ENCODE measurements at regions not wholly inside any gene's neighbourhood (a gene's known extent, or its start where the extent isn't known, plus 50 kb on each side); places are given as distances from the start of the nearest gene placed in this dataset.
"Not testable (repeated sequence)": the region's sequence is repeated elsewhere in the genome, so short reads cannot be mapped to it uniquely, and the experiment has no call there.

DNA sequence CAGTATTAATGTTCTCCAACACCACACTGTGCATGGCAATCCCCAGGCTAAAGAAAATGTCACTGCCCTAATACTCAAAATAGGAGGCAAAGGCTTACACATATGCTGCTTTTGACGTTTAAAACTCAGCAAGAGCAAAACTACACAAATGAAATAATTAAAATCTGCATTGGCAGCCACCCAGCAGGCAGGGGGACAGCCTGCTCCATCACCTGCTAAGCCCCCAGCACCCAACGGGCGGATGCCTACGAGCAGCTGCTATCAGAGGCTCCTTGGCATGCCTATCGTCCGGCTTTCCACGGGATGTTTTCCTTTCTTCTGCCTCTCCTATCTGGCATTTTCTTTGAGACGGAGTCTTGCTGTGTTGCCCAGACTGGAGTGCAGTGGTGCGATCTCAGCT is 337.5 kb downstream of the SOX9 start:
- DNase-seq: no peak

DNA sequence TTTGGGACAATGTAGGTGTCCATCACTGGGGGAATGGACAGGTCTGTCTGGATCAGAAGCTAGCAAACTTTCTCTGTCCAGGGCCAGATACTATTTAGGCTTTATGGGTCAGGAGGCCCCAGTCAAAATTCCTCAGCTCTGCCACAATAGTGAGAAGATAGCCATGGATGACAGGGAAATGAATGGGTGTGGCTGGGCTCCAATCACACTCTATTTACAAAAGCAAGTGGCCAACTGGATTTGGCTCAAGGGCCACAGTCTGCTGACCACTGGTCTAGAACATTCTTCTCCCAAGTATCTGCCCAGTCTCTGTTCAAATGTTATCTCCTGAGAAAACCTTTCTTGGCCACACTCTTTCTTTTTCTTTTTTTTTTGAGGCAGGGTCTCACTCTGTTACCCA is 339.9 kb downstream of the SOX9 start:
- no peak for DNase-seq

GRCh38 chr17:72461757-72462156 is 340.9 kb downstream of the SOX9 start:
- no peak for DNase-seq

DNA sequence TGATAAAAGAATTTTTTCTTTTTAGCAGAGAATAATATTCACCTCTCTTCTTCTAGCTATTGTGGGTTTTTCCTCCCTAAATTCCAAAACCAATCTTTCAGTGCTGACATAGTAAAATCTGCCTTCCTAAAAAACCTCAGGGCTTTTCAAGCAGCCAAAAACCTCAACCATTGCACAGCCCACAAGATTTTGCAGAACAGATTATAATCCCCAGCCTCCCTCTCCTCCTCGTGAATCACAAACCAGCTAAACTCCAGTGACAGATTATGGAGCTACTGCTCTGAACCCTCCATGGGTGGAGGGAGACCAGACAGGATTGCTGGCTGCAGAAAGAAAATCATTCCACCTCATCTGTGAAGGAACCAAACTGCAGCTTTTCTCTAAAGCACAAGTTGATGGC is 341.6 kb downstream of the SOX9 start:
- DNase-seq: no peak

DNA sequence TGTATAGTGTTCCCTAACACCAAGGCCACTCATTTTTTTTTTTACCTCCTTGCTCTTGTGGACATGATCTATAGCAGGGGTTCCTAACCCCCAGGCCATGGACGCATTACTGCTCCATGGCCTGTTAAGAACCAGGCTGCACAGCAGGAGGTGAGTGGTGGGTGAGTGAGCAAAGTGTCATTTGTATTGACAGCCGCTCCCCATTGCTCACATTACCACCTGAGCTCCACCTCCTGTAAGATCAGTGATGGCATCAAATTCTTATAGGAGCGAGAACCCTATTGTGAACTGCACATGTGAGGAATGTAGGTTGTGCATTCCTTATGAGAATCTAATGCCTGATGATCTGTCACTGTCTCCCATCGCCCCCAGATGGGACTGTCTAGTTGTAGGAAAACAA is 342.0 kb downstream of the SOX9 start:
- no peak for DNase-seq

GRCh38 chr17:72463287-72464102 is 342.7 kb downstream of the SOX9 start:
- no peak for DNase-seq

DNA sequence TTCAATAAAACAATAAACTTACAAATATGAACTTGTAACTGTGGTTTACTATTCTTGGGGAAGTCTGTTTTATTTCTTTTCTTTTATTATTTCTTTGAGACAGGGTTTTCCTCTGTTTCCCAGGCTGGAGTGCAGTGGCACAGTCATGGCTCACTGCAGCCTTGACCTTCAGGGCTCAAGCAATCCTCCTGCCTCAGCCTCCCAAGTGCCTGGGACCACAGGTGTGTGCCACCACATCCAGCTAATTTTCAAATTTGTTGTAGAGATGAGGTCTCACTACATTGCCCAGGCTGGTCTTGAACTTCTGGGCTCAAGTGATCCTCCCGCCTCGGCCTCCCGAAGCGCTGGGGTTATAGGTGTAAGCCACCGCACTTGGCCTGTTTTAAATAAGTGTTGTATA is 343.4 kb downstream of the SOX9 start:
- not testable (repeated sequence) for DNase-seq

DNA sequence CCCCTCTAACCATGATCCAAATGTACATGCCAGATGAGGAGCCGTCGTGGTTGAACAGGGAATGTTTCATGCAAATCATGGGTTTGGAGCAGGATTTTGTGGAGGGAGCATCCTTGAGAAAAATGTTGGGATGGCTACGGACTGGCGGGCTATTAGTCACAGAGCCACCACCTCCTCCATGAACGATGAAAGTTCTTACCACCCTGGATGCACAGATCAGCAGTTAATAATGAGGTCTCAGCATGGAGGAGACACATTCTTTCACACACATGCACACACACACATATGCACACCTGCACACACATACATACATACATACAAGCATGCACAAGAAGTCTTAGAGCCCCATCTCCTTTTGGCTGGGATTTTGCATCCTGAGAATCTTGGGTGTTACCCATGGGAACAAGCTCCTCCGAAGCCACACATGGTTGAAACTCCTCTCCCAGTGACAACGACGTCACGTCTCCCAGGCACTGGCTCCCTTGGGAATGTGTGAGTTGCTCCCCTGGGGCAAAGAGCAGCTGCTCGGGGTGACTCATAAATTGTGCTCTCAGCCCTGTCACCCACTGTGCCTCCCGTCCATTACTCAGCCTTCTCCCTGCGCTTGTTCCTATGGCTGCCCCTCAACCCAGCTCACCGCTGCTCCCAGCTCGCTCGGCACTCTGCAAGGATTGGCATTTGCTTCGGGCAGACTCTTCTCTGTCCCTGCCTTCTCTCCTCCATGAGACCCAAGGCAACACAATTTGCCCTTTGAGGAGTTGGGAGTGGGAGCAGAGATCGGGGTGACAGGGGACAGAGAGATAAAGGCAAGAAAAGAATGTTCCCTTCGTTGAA is 344.6 kb downstream of the SOX9 start:
- DNase-seq: no peak

DNA sequence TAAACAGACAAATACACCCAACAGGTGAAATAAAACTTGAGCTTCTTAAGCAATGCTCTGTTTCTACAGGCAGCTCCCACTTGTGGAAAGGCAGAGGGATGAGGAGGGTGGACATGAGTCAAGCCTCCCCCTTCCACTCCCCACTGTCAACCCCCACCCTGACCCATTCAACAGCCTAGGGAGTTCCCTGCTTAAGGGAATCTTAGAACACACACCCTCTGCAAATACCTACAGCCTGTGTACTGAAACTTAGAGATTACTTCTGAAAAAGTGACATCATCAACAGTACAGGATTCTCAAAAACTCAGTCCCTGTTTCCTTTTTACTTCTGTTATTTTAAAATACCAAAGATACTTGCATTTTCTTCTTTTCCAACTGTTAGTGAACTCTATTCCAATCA is 345.4 kb downstream of the SOX9 start:
- DNase-seq: no peak

- DNase-seq: no peak
These were observed 345.8 kb downstream of the SOX9 start for GRCh38 chr17:72466606-72467005.

DNA sequence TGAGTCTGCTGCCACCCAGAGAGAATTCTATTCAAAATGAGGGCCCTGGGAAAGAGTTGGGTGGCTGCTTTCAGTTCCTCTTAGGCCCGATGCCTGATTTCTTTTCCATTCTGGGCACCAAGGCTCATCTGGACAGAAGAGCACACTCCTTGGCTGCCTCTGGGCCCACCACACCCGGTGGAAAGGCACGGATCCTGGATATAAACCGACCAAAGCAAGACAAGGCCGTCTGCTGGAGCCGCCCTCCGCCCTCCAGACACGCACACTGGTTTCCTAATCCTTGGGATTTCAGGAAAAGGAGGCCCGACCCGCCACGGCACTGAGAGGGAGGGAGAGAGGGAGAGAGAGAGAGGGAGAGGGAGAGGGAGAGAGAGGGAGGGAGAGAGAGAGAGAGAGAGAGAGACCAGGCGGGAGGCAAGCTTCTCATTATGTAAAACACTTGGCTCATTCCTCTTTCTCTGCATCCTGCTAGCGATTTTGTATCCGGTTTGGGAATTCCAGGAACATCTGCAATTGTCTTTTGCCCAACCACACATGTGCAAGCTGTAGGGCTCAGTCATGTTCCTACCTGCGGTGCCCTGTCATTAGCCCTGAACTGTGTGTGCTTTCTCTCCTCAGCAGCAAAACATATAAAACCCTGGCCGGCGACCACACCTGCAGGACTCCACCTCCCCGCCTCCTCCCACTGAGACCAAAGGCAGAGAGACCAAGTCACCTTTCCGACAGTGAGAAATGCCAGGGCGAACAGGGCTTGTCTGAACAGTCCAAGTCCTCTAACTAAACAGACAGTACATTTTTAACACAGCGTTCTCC is 347.2 kb downstream of the SOX9 start:
- DNase-seq: no peak

DNA sequence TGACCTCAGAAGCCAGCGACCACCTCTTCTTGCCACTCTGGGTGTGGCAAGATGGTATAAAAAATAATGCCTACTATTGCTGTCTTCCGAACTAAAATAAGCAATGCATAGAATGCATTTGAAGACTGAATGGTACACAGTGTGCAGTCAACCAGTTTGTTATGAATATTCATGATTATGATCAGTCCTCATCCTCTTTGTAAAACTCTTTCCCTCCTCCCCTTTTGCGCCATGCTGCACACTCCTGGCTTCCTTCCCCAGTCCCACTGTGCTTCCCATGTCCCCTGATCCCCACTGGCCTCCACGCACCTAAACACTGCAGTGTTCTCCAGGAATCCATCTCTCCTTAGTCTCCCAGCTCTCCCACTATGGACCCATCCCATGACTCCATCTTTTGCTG is 348.0 kb downstream of the SOX9 start:
- no peak for DNase-seq

- DNase-seq: no peak
These were observed 349.4 kb downstream of the SOX9 start for GRCh38 chr17:72470121-72470705.

DNA sequence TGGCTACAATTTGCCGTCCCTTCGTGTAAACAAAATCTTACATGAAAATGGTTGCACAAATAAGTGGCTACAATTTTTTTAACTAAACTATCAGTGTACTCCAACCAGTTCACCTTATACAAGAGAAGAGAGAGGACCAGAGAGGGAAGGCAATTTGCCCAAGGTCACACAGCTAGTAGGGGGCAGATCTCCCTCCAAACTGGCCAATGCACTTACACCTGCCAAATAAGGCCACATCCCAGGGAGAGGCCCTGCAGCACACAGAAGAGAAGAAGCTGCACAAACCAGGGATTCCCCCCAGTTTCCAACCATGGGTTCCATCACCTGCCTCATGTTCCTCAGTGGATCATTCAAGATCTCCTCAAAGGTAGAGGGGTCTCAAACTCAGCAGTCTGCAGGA is 349.9 kb downstream of the SOX9 start:
- DNase-seq: no peak

GRCh38 chr17:72471296-72471695 is 350.5 kb downstream of the SOX9 start:
- DNase-seq: no peak

DNA sequence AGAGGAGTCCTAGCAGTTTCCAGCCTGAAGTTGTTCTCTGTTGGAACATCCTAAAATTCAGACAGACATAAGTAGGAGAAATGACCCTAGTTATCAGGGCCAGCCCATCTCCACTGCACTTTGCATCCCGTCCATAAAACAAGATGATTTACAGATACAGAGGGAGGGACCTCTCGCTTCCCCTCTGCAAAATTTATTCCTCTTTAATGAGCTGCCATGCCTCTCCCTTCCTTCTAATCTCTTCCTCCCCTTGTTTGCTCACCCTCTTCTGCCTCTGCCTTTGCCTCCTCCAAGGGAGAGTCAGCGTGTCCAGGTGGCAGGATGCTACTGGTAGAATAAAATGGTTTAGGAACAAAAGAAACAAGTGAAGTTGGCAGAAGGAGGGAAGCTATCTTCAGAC is 351.3 kb downstream of the SOX9 start:
- no peak for DNase-seq

GRCh38 chr17:72472853-72473390 is 352.1 kb downstream of the SOX9 start:
- DNase-seq: not testable (repeated sequence)

DNA sequence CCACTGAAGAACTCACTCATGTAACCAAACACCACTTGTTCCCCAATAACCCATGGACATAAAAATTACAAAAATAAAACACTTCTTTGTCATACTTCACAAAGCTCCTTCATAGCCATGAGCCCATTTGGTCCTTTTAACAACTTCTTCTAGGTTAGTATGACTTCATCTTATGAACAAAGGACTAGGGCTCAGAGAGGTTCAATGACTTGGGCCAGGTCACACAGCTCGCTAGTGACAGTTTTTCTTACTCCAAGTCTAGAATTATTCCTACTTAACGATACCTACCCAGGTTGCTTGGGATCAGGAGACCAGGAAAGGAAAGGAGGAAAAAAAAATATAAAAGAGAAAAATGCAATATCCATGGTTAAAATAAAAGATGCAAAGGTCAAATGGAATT is 353.4 kb downstream of the SOX9 start:
- DNase-seq: no peak

GRCh38 chr17:72474719-72475477 is 354.1 kb downstream of the SOX9 start:
- no peak for DNase-seq

DNA sequence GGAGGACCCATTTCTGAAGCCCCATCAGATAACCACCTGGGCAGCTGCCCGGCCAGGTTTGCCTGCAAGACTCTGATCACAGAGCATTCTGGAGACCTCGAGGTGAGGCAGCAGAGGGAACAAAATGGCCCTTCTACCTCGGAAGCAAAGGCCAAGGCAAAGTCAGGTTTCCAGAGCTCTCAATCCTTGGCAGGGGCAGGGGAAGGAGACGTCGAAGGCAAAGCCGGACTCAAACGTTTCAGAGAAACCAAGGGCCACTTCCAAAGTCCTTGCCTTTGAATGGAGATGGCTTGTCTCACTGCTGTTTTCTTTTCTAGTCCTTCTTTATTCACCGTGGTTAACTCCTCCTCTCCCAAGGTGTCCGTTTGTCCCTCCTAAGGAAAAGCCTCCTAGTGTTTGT is 355.3 kb downstream of the SOX9 start:
- no peak for DNase-seq

- DNase-seq: no peak
These were observed 355.8 kb downstream of the SOX9 start for GRCh38 chr17:72476575-72476986.

- DNase-seq: no peak
These were observed 356.7 kb downstream of the SOX9 start for GRCh38 chr17:72477491-72477890.
